HG02973 (cell line): ENCODE measurements at regions not wholly inside any gene's neighbourhood (a gene's known extent, or its start where the extent isn't known, plus 50 kb on each side); places are given as distances from the start of the nearest gene placed in this dataset.

Experiments
- ATAC-seq: cut with Tn5 transposase; IDR thresholded peaks from one replicate; pipeline ENCODE4 v1.9.1; 2021; ENCODE audit warnings: moderate library complexity; ENCODE audit not compliant: unreplicated experiment

- ATAC-seq: no peak
Measured at GRCh38 chr15:89421219-89421618, 75.2 kb downstream of the RHCG start.

GRCh38 chr15:89419370-89419984 is 76.9 kb downstream of the RHCG start:
- no peak for ATAC-seq

GRCh38 chr15:89417206-89417725 is 79.1 kb downstream of the RHCG start:
- no peak for ATAC-seq

- peak; percentile 85 for ATAC-seq
Measured at GRCh38 chr15:89416339-89417183, 79.8 kb downstream of the RHCG start.

GRCh38 chr15:89414571-89414970 is 79.9 kb upstream of the POLG start:
- ATAC-seq: no peak

GRCh38 chr15:89413877-89414276 is 79.3 kb upstream of the POLG start:
- ATAC-seq: no peak

- ATAC-seq: no peak
Measured at GRCh38 chr15:89412905-89413411, 78.3 kb upstream of the POLG start.

GRCh38 chr15:89410039-89410435 is 75.4 kb upstream of the POLG start:
- ATAC-seq: no peak

GRCh38 chr15:89409184-89410038 is 74.8 kb upstream of the POLG start:
- ATAC-seq: no peak

- no peak for ATAC-seq
Measured at GRCh38 chr15:89408372-89409183, 74.0 kb upstream of the POLG start.

- ATAC-seq: no peak
Measured at GRCh38 chr15:89406940-89407607, 72.5 kb upstream of the POLG start.

- ATAC-seq: no peak
Measured at GRCh38 chr15:89406218-89406939, 71.8 kb upstream of the POLG start.

- ATAC-seq: no peak
Measured at GRCh38 chr15:89405494-89405893, 70.9 kb upstream of the POLG start.

- no peak for ATAC-seq
Measured at GRCh38 chr15:89404023-89404422, 69.4 kb upstream of the POLG start.

- no peak for ATAC-seq
Measured at GRCh38 chr15:89402518-89402805, 67.8 kb upstream of the POLG start.

GRCh38 chr15:89401631-89402517 is 67.2 kb upstream of the POLG start:
- no peak for ATAC-seq

GRCh38 chr15:89400782-89401545 is 66.3 kb upstream of the POLG start:
- ATAC-seq: no peak
